ENCODE measurements at regions not wholly inside any gene's neighbourhood (a gene's known extent, or its start where the extent isn't known, plus 50 kb on each side); places are given as distances from the start of the nearest gene placed in this dataset.
"Not testable (repeated sequence)": the region's sequence is repeated elsewhere in the genome, so short reads cannot be mapped to it uniquely, and the experiment has no call there.

GRCh38 chr4:43496602-43497001 lies 604.1 kb downstream of the GRXCR1 start:
- CTCF ChIA-PET, result no interaction called here
- POLR2A ChIA-PET, result no interaction called here
- H3K27ac ChIP-seq (ENCODE audit: low read depth, low read length), result no peak overlapping the region
- DNase-seq (ENCODE audit: low read depth, low spot score), result no peak
- TF ChIP-seq, protein P1, sequence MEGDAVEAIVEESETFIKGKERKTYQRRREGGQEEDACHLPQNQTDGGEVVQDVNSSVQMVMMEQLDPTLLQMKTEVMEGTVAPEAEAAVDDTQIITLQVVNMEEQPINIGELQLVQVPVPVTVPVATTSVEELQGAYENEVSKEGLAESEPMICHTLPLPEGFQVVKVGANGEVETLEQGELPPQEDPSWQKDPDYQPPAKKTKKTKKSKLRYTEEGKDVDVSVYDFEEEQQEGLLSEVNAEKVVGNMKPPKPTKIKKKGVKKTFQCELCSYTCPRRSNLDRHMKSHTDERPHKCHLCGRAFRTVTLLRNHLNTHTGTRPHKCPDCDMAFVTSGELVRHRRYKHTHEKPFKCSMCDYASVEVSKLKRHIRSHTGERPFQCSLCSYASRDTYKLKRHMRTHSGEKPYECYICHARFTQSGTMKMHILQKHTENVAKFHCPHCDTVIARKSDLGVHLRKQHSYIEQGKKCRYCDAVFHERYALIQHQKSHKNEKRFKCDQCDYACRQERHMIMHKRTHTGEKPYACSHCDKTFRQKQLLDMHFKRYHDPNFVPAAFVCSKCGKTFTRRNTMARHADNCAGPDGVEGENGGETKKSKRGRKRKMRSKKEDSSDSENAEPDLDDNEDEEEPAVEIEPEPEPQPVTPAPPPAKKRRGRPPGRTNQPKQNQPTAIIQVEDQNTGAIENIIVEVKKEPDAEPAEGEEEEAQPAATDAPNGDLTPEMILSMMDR (IDR thresholded peaks at IDR 0.05; ENCODE audit: low read depth, low read length), result no peak
- H3K4me3 ChIP-seq (ENCODE audit: low read depth, low read length), result no peak overlapping the region
- no peaks in the 10 kb centered on the region for H3K9me3 ChIP-seq (ENCODE audit: control insufficient read depth, insufficient read depth, low read length)
- H3K27me3 ChIP-seq (ENCODE audit: control insufficient read depth, insufficient read depth, low read length), result no peaks in the 10 kb centered on the region

GRCh38 chr4:43505823-43506222 lies 613.3 kb downstream of the GRXCR1 start:
- H3K27ac ChIP-seq (ENCODE audit: low read depth, low read length); DNase-seq (ENCODE audit: low read depth, low spot score); H3K27me3 ChIP-seq (ENCODE audit: control insufficient read depth, insufficient read depth, low read length); H3K9me3 ChIP-seq (ENCODE audit: control insufficient read depth, insufficient read depth, low read length); POLR2A ChIA-PET; H3K4me3 ChIP-seq (ENCODE audit: low read depth, low read length): not testable (repeated sequence)
- CTCF ChIA-PET, result interaction anchor here (0.6 kb wide), 1 partner anchor 11 kb away, joined by 3 read pairs; no protein-coding TSS in a partner anchor

GRCh38 chr4:43512253-43512652 lies 619.7 kb downstream of the GRXCR1 start:
- ChIA-PET CTCF (no interaction called here), POLR2A (no interaction called here)
- DNase-seq (ENCODE audit: low read depth, low spot score), result no peak
- H3K27ac ChIP-seq (ENCODE audit: low read depth, low read length), result no peak overlapping the region
- H3K27me3 ChIP-seq (ENCODE audit: control insufficient read depth, insufficient read depth, low read length), result no peaks in the 10 kb centered on the region
- TF ChIP-seq, protein P1 (IDR thresholded peaks at IDR 0.05; ENCODE audit: low read depth, low read length), result no peak
- no peak overlapping the region for H3K4me3 ChIP-seq (ENCODE audit: low read depth, low read length)
- peaks cover 5% of the 10 kb centered on the region; the same call in 1 of the 2 replicates for H3K9me3 ChIP-seq (ENCODE audit: control insufficient read depth, insufficient read depth, low read length)

DNA sequence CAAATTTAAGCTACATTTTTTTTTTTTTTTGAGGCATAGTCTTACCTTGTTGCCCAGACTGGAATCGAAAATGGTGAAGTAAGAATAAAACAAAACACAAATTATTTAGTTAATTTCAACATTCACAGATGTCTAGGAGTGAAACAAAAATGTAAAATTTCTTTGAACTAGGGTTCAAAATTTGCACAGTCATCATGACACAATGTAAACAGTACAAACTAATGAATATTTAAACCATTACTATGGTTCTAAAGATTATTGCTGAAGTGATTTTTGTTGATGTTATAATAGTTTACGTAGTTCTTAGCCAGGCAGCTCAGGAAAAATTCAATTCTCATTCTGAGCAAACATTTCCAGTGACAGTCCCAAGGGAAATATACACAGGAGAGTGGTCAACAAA lies 633.1 kb downstream of the GRXCR1 start:
- no peak overlapping the region for H3K4me3 ChIP-seq (ENCODE audit: low read depth, low read length)

GRCh38 chr4:43547561-43547960 lies 655.0 kb downstream of the GRXCR1 start:
- DNase-seq (ENCODE audit: low read depth, low spot score), result no peak
- POLR2A ChIA-PET, result no interaction called here
- TF ChIP-seq, protein P1 (IDR thresholded peaks at IDR 0.05; ENCODE audit: low read depth, low read length), result no peak
- Histone ChIP-seq H3K9me3 (ENCODE audit: control insufficient read depth, insufficient read depth, low read length) (peaks cover 8% of the 10 kb centered on the region), H3K27ac (ENCODE audit: low read depth, low read length) (no peak overlapping the region), H3K4me3 (ENCODE audit: low read depth, low read length) (no peak overlapping the region), H3K27me3 (ENCODE audit: control insufficient read depth, insufficient read depth, low read length) (no peaks in the 10 kb centered on the region)
- CTCF ChIA-PET, result no interaction called here

More for the DNA sequence above, 633.1 kb downstream of the GRXCR1 start:
- no peak overlapping the region for H3K27ac ChIP-seq (ENCODE audit: low read depth, low read length)
- TF ChIP-seq, protein P1 (IDR thresholded peaks at IDR 0.05; ENCODE audit: low read depth, low read length), result no peak
- no peaks in the 10 kb centered on the region for H3K27me3 ChIP-seq (ENCODE audit: control insufficient read depth, insufficient read depth, low read length)
- H3K9me3 ChIP-seq (ENCODE audit: control insufficient read depth, insufficient read depth, low read length), result no peaks in the 10 kb centered on the region
- DNase-seq (ENCODE audit: low read depth, low spot score), result no peak
- POLR2A ChIA-PET, result no interaction called here
- CTCF ChIA-PET, result interaction anchor here (0.6 kb wide), 1 partner anchor 784 kb away, joined by 3 read pairs; no protein-coding TSS in a partner anchor
